ENCODE measurements at regions not wholly inside any gene's neighbourhood (a gene's known extent, or its start where the extent isn't known, plus 50 kb on each side); places are given as distances from the start of the nearest gene placed in this dataset.

DNA sequence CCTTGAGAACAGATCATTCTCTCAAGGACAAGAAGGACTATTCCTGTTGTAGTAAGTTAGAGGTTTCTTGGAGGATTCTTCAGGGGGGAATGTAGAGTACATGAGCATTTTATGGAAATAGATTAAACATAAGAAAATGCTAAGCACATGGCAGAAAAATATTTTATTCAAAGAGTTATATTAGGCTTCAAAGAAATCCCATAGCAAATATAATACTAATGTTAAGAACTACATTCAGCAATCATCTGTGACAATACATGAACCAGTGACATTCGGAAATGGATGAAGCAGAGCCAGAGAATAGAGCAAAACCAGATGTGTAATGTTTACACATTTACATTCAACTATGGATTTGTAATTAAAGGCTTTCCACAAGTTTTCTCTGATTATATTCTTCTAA is 288.6 kb downstream of the NAF1 start:
- Mint-ChIP-seq H3K9me3 (ENCODE audit: unreplicated experiment) (peaks cover 3% of the 10 kb centered on the region), H3K4me1 (ENCODE audit: unreplicated experiment) (no peaks in the 10 kb centered on the region), H3K27me3 (ENCODE audit: unreplicated experiment) (peaks cover 7% of the 10 kb centered on the region), H3K27ac (ENCODE audit: unreplicated experiment) (no peak overlapping the region), H3K4me3 (ENCODE audit: unreplicated experiment) (no peak overlapping the region), H3K36me3 (ENCODE audit: unreplicated experiment) (no peaks in the 10 kb centered on the region)
- no peak for TF ChIP-seq CTCF (IDR thresholded peaks at IDR 0.05)
- no peak for DNase-seq (ENCODE audit: extremely low spot score, unreplicated experiment)

DNA sequence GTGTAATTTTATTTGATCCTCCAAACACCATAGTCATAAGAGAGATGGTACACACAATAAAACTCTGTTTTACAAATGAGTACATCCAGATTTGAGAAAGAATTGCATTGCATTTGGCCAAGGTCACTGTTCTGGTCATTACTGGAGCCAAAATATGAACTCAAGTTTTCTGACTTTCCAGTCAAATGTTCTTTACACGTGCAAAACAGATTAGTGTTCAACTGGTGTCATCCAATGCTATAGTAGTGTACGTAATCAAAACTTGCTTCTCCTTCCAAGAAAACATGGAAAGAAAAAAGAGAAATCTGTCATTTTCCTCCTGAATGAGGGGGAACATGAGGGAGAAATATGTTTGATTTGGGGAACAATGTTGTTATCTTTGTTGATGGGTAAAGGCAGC is 291.9 kb downstream of the NAF1 start:
- Mint-ChIP-seq H3K36me3 (ENCODE audit: unreplicated experiment) (no peaks in the 10 kb centered on the region), H3K4me3 (ENCODE audit: unreplicated experiment) (no peak overlapping the region), H3K27ac (ENCODE audit: unreplicated experiment) (no peak overlapping the region), H3K27me3 (ENCODE audit: unreplicated experiment) (no peaks in the 10 kb centered on the region), H3K4me1 (ENCODE audit: unreplicated experiment) (no peaks in the 10 kb centered on the region), H3K9me3 (ENCODE audit: unreplicated experiment) (peaks cover 3% of the 10 kb centered on the region)
- TF ChIP-seq CTCF (IDR thresholded peaks at IDR 0.05) = no peak
- no peak for DNase-seq (ENCODE audit: extremely low spot score, unreplicated experiment)

DNA sequence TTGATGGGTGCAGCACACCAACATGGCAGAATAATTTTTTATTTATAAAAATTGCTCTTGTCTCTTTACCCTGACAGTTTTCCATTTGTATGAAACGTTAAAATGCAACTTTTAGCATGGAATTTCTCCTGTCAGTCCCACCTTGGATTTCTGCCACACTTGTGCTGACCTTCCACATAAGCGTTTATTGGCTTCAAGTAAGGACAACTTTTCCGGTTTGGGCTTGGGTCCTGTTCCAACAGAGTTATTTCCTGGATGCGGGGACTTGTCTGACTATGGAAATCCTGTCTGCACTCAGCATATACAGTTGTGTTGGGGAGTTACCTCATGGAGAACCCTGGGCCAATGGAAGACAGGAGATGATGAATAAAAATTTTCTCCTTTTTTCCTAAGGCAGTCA is 294.7 kb downstream of the NAF1 start:
- Mint-ChIP-seq H3K36me3 (ENCODE audit: unreplicated experiment) (no peaks in the 10 kb centered on the region), H3K27ac (ENCODE audit: unreplicated experiment) (no peak overlapping the region), H3K4me1 (ENCODE audit: unreplicated experiment) (no peaks in the 10 kb centered on the region), H3K27me3 (ENCODE audit: unreplicated experiment) (no peaks in the 10 kb centered on the region), H3K4me3 (ENCODE audit: unreplicated experiment) (no peak overlapping the region), H3K9me3 (ENCODE audit: unreplicated experiment) (peaks cover 3% of the 10 kb centered on the region)
- TF ChIP-seq CTCF (IDR thresholded peaks at IDR 0.05) = no peak
- no peak for DNase-seq (ENCODE audit: extremely low spot score, unreplicated experiment)

- no peak for TF ChIP-seq CTCF (IDR thresholded peaks at IDR 0.05)
- H3K27me3 Mint-ChIP-seq (ENCODE audit: unreplicated experiment) = no peaks in the 10 kb centered on the region
- H3K27ac Mint-ChIP-seq (ENCODE audit: unreplicated experiment) = no peak overlapping the region
- no peak overlapping the region for H3K4me3 Mint-ChIP-seq (ENCODE audit: unreplicated experiment)
- H3K4me1 Mint-ChIP-seq (ENCODE audit: unreplicated experiment) = no peaks in the 10 kb centered on the region
- no peaks in the 10 kb centered on the region for H3K36me3 Mint-ChIP-seq (ENCODE audit: unreplicated experiment)
- no peak for DNase-seq (ENCODE audit: extremely low spot score, unreplicated experiment)
- no peaks in the 10 kb centered on the region for H3K9me3 Mint-ChIP-seq (ENCODE audit: unreplicated experiment)
Measured at GRCh38 chr4:162869157-162869556, 297.5 kb downstream of the NAF1 start.

DNA sequence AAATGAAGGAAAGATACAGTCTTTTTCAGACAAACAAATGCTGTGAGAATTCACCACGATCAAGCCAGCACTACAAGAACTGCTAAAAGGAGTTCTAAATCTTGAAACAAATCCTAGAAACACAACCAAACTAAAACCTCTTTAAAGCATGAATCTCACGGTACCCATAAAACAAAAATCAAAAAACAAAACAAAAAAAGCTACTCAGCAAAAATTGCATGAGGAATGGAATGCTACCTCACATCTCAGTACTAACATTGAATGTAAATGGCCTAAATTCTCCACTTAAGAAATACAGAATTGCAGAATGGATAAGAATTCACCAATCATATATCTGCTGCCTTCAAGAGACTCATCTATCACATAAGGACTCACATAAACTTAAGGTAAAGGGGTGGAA is 300.1 kb downstream of the NAF1 start:
- no peak for TF ChIP-seq CTCF (IDR thresholded peaks at IDR 0.05)
- Mint-ChIP-seq H3K36me3 (ENCODE audit: unreplicated experiment) (no peaks in the 10 kb centered on the region), H3K9me3 (ENCODE audit: unreplicated experiment) (no peaks in the 10 kb centered on the region), H3K27me3 (ENCODE audit: unreplicated experiment) (no peaks in the 10 kb centered on the region), H3K27ac (ENCODE audit: unreplicated experiment) (no peak overlapping the region), H3K4me3 (ENCODE audit: unreplicated experiment) (no peak overlapping the region), H3K4me1 (ENCODE audit: unreplicated experiment) (no peaks in the 10 kb centered on the region)
- DNase-seq (ENCODE audit: extremely low spot score, unreplicated experiment) = no peak

Data from osteocyte (in vitro differentiated cells).